ENCODE measurements at regions not wholly inside any gene's neighbourhood (a gene's known extent, or its start where the extent isn't known, plus 50 kb on each side); places are given as distances from the start of the nearest gene placed in this dataset.

GRCh38 chr10:118840071-118840775 lies 85.5 kb upstream of the CACUL1 start:
- H3K4me3 ChIP-seq (ENCODE audit: low read depth, low read length): no peak overlapping the region
- H4K91ac ChIP-seq (ENCODE audit: low read depth, low read length): no peak overlapping the region
- H3K18ac ChIP-seq (ENCODE audit: low read length): no peak overlapping the region
- no peak overlapping the region for H3K14ac ChIP-seq (ENCODE audit: low read length)
- H3K79me2 ChIP-seq (ENCODE audit: control insufficient read depth, insufficient read depth, low read length, poor library complexity): no peaks in the 10 kb centered on the region
- H2BK12ac ChIP-seq (ENCODE audit: low read length): no peak overlapping the region
- H2BK5ac ChIP-seq (ENCODE audit: low read depth, low read length, poor library complexity): no peak overlapping the region
- peaks cover 6% of the 10 kb centered on the region for H3K9me3 ChIP-seq (ENCODE audit: insufficient read depth, low read depth, low read length)
- no peaks in the 10 kb centered on the region for H3K4me1 ChIP-seq (ENCODE audit: control insufficient read depth in 1 of 2, insufficient read depth in 2 of 2, low read length in 2 of 2)
- no peak overlapping the region for H2BK120ac ChIP-seq (ENCODE audit: insufficient read depth, low read length, poor library complexity)
- no peak overlapping the region for H4K8ac ChIP-seq (ENCODE audit: low read depth, low read length)
- H2AK5ac ChIP-seq (ENCODE audit: low read length): no peak overlapping the region
- no peaks in the 10 kb centered on the region for H3K27me3 ChIP-seq (ENCODE audit: insufficient read depth, low read length)
- no peak overlapping the region for H3K23ac ChIP-seq (ENCODE audit: low read length)
- WGBS (ENCODE audit: extremely low coverage, insufficient coverage, insufficient read length): no CpG with 5 or more reads among the region's 12 CpGs
- no peak overlapping the region for H4K12ac ChIP-seq (ENCODE audit: low read depth, low read length)
- H3K79me1 ChIP-seq (ENCODE audit: low read length): no peaks in the 10 kb centered on the region
- H3K4me2 ChIP-seq (ENCODE audit: low read length): no peak overlapping the region
- no peak overlapping the region for H3K9ac ChIP-seq (ENCODE audit: low read length)
- H2AFZ ChIP-seq (ENCODE audit: insufficient read depth, low read length, poor library complexity): no peak overlapping the region
- H3K4ac ChIP-seq (ENCODE audit: low read depth, low read length): no peak overlapping the region
- no peak for DNase-seq
- H3K27ac ChIP-seq (ENCODE audit: low read depth, low read length): no peak overlapping the region
- no peaks in the 10 kb centered on the region for H3K36me3 ChIP-seq (ENCODE audit: control insufficient read depth in 1 of 2, insufficient read depth in 2 of 2, low read length in 2 of 2)

- Histone ChIP-seq H3K4me1 (ENCODE audit: control insufficient read depth in 1 of 2, insufficient read depth in 2 of 2, low read length in 2 of 2) (no peaks in the 10 kb centered on the region), H4K91ac (ENCODE audit: low read depth, low read length) (no peak overlapping the region), H3K79me1 (ENCODE audit: low read length) (no peaks in the 10 kb centered on the region), H3K79me2 (ENCODE audit: control insufficient read depth, insufficient read depth, low read length, poor library complexity) (no peaks in the 10 kb centered on the region), H4K12ac (ENCODE audit: low read depth, low read length) (no peak overlapping the region), H2BK5ac (ENCODE audit: low read depth, low read length, poor library complexity) (no peak overlapping the region), H3K18ac (ENCODE audit: low read length) (no peak overlapping the region), H2BK120ac (ENCODE audit: insufficient read depth, low read length, poor library complexity) (no peak overlapping the region), H3K14ac (ENCODE audit: low read length) (no peak overlapping the region), H3K23ac (ENCODE audit: low read length) (no peak overlapping the region), H3K4me3 (ENCODE audit: low read depth, low read length) (no peak overlapping the region), H2AFZ (ENCODE audit: insufficient read depth, low read length, poor library complexity) (no peak overlapping the region), H3K27ac (ENCODE audit: low read depth, low read length) (no peak overlapping the region), H2BK12ac (ENCODE audit: low read length) (no peak overlapping the region), H3K4me2 (ENCODE audit: low read length) (no peak overlapping the region), H3K27me3 (ENCODE audit: insufficient read depth, low read length) (no peaks in the 10 kb centered on the region), H3K4ac (ENCODE audit: low read depth, low read length) (no peak overlapping the region), H4K8ac (ENCODE audit: low read depth, low read length) (no peak overlapping the region), H3K9me3 (ENCODE audit: insufficient read depth, low read depth, low read length) (peaks cover 4% of the 10 kb centered on the region), H2AK5ac (ENCODE audit: low read length) (no peak overlapping the region), H3K9ac (ENCODE audit: low read length) (no peak overlapping the region), H3K36me3 (ENCODE audit: control insufficient read depth in 1 of 2, insufficient read depth in 2 of 2, low read length in 2 of 2) (no peaks in the 10 kb centered on the region)
- no peak for DNase-seq
- WGBS (ENCODE audit: extremely low coverage, insufficient coverage, insufficient read length): no CpG with 5 or more reads among the region's 11 CpGs
Observed at GRCh38 chr10:118840776-118841468, 86.2 kb upstream of the CACUL1 start.

GRCh38 chr10:118841881-118842605 lies 87.3 kb upstream of the CACUL1 start:
- Histone ChIP-seq H3K36me3 (ENCODE audit: control insufficient read depth in 1 of 2, insufficient read depth in 2 of 2, low read length in 2 of 2) (no peaks in the 10 kb centered on the region), H3K14ac (ENCODE audit: low read length) (no peak overlapping the region), H3K4me1 (ENCODE audit: control insufficient read depth in 1 of 2, insufficient read depth in 2 of 2, low read length in 2 of 2) (no peaks in the 10 kb centered on the region), H4K91ac (ENCODE audit: low read depth, low read length) (no peak overlapping the region), H3K27ac (ENCODE audit: low read depth, low read length) (no peak overlapping the region), H3K18ac (ENCODE audit: low read length) (no peak overlapping the region), H3K23ac (ENCODE audit: low read length) (no peak overlapping the region), H3K4ac (ENCODE audit: low read depth, low read length) (no peak overlapping the region), H3K9ac (ENCODE audit: low read length) (no peak overlapping the region), H2BK120ac (ENCODE audit: insufficient read depth, low read length, poor library complexity) (no peak overlapping the region), H3K4me3 (ENCODE audit: low read depth, low read length) (no peak overlapping the region), H2AK5ac (ENCODE audit: low read length) (no peak overlapping the region), H3K9me3 (ENCODE audit: insufficient read depth, low read depth, low read length) (peaks cover 4% of the 10 kb centered on the region), H2BK5ac (ENCODE audit: low read depth, low read length, poor library complexity) (no peak overlapping the region), H4K12ac (ENCODE audit: low read depth, low read length) (no peak overlapping the region), H2BK12ac (ENCODE audit: low read length) (no peak overlapping the region), H4K8ac (ENCODE audit: low read depth, low read length) (no peak overlapping the region), H3K4me2 (ENCODE audit: low read length) (no peak overlapping the region), H2AFZ (ENCODE audit: insufficient read depth, low read length, poor library complexity) (no peak overlapping the region), H3K79me2 (ENCODE audit: control insufficient read depth, insufficient read depth, low read length, poor library complexity) (no peaks in the 10 kb centered on the region), H3K79me1 (ENCODE audit: low read length) (no peaks in the 10 kb centered on the region), H3K27me3 (ENCODE audit: insufficient read depth, low read length) (no peaks in the 10 kb centered on the region)
- no peak for DNase-seq
- no CpG with 5 or more reads among the region's 17 CpGs for WGBS (ENCODE audit: extremely low coverage, insufficient coverage, insufficient read length)

- no peak overlapping the region for H3K4me3 ChIP-seq (ENCODE audit: low read depth, low read length)
- H3K9ac ChIP-seq (ENCODE audit: low read length): no peak overlapping the region
- H3K36me3 ChIP-seq (ENCODE audit: control insufficient read depth in 1 of 2, insufficient read depth in 2 of 2, low read length in 2 of 2): no peaks in the 10 kb centered on the region
- no peak overlapping the region for H3K23ac ChIP-seq (ENCODE audit: low read length)
- no peak overlapping the region for H3K18ac ChIP-seq (ENCODE audit: low read length)
- no peak overlapping the region for H4K91ac ChIP-seq (ENCODE audit: low read depth, low read length)
- no peak overlapping the region for H3K27ac ChIP-seq (ENCODE audit: low read depth, low read length)
- no peak overlapping the region for H3K4me2 ChIP-seq (ENCODE audit: low read length)
- H3K27me3 ChIP-seq (ENCODE audit: insufficient read depth, low read length): no peaks in the 10 kb centered on the region
- no CpG with 5 or more reads among the region's 4 CpGs for WGBS (ENCODE audit: extremely low coverage, insufficient coverage, insufficient read length)
- H2BK120ac ChIP-seq (ENCODE audit: insufficient read depth, low read length, poor library complexity): no peak overlapping the region
- H3K79me1 ChIP-seq (ENCODE audit: low read length): no peaks in the 10 kb centered on the region
- no peak overlapping the region for H4K12ac ChIP-seq (ENCODE audit: low read depth, low read length)
- no peak for DNase-seq
- no peak overlapping the region for H2BK5ac ChIP-seq (ENCODE audit: low read depth, low read length, poor library complexity)
- no peak overlapping the region for H3K4ac ChIP-seq (ENCODE audit: low read depth, low read length)
- no peak overlapping the region for H2AK5ac ChIP-seq (ENCODE audit: low read length)
- H3K4me1 ChIP-seq (ENCODE audit: control insufficient read depth in 1 of 2, insufficient read depth in 2 of 2, low read length in 2 of 2): no peaks in the 10 kb centered on the region
- H3K79me2 ChIP-seq (ENCODE audit: control insufficient read depth, insufficient read depth, low read length, poor library complexity): no peaks in the 10 kb centered on the region
- H3K9me3 ChIP-seq (ENCODE audit: insufficient read depth, low read depth, low read length): peaks cover 4% of the 10 kb centered on the region
- H2AFZ ChIP-seq (ENCODE audit: insufficient read depth, low read length, poor library complexity): no peak overlapping the region
- H4K8ac ChIP-seq (ENCODE audit: low read depth, low read length): no peak overlapping the region
- H2BK12ac ChIP-seq (ENCODE audit: low read length): no peak overlapping the region
- no peak overlapping the region for H3K14ac ChIP-seq (ENCODE audit: low read length)
Observed at GRCh38 chr10:118842843-118843624, 88.3 kb upstream of the CACUL1 start.

Measured in trophoblast cell (in vitro differentiated cells and primary cell).